H1 (cell line): ENCODE measurements at regions not wholly inside any gene's neighbourhood (a gene's known extent, or its start where the extent isn't known, plus 50 kb on each side); places are given as distances from the start of the nearest gene placed in this dataset.

Experiments
- CBX5 ChIP-seq: fragments of 300-800, 300-1000 bp; sonication (generic); IDR thresholded peaks from 2 replicates; pipeline ENCODE4 v1.7.1; 2016; ENCODE audit warnings: antibody characterized with exemption, low read length, low read depth
- CREB1 ChIP-seq: IDR thresholded peaks from 2 replicates; pipeline ENCODE4 v1.6.1; 2012; ENCODE audit warnings: inconsistent platforms
- CTCF ChIP-seq, 3 experiments: IDR thresholded peaks; 1 replicate in 2 of 3; 2 replicates in 1 of 3; pipeline versions ENCODE4 v1.5.1 to v1.6.1; 2011; ENCODE audit warnings: low read length in 3 of 3, mild to moderate bottlenecking in 3 of 3, inconsistent platforms in 2 of 3, low read depth in 1 of 3, moderate library complexity in 1 of 3; ENCODE audit not compliant: insufficient read depth in 1 of 3; ENCODE audit errors: control extremely low read depth in 1 of 3
- EGR1 ChIP-seq: IDR thresholded peaks from 2 replicates; pipeline ENCODE4 v1.6.1; 2011; ENCODE audit warnings: low read depth, low read length, borderline replicate concordance
- KDM1A ChIP-seq: fragments of 200-600, 300-600 bp; sonication (generic); IDR thresholded peaks from 2 replicates; pipeline ENCODE4 v1.7.1; 2016; ENCODE audit warnings: mild to moderate bottlenecking, low read length, borderline replicate concordance
- MAX ChIP-seq: IDR thresholded peaks from 2 replicates; pipeline ENCODE4 v1.6.1; 2012; ENCODE audit warnings: inconsistent platforms
- NANOG ChIP-seq: IDR thresholded peaks from 2 replicates; pipeline ENCODE4 v1.6.1; 2011; ENCODE audit warnings: low read length, low read depth, mild to moderate bottlenecking, inconsistent platforms; ENCODE audit not compliant: insufficient read depth, poor library complexity, severe bottlenecking
- POLR2AphosphoS5 ChIP-seq: IDR thresholded peaks from 2 replicates; pipeline ENCODE4 v1.6.1; 2011; ENCODE audit warnings: low read depth, low read length
- SIRT6 ChIP-seq: IDR thresholded peaks from one replicate; pipeline ENCODE4 v1.7.1; 2012; ENCODE audit warnings: low read length, inconsistent platforms
- SIX5 ChIP-seq: IDR thresholded peaks from 2 replicates; pipeline ENCODE4 v1.6.1; 2011; ENCODE audit warnings: mild to moderate bottlenecking, low read depth, low read length
- SP4 ChIP-seq: IDR thresholded peaks from 2 replicates; pipeline ENCODE4 v1.6.1; 2012; ENCODE audit warnings: low read length, inconsistent platforms
- TBP ChIP-seq: IDR thresholded peaks from 2 replicates; pipeline ENCODE4 v1.6.1; 2011; ENCODE audit warnings: low read depth, low read length, improper control_type of control experiment
- TEAD4 ChIP-seq: IDR thresholded peaks from 2 replicates; pipeline ENCODE4 v1.6.1; 2012; ENCODE audit warnings: low read depth, low read length, inconsistent platforms, mixed read lengths
- TF ChIP-seq, protein P1 (sequence below): IDR thresholded peaks from 2 replicates; pipeline ENCODE4 v1.6.1; 2011; ENCODE audit warnings: low read length, improper control_type of control experiment

GRCh38 chr3:128555098-128555825, 62.3 kb upstream of the GATA2 start (continued):
- TF ChIP-seq NANOG (no peak), SIRT6 (no peak), CTCF (IDR thresholded peaks at IDR 0.05; ENCODE audit: control extremely low read depth in 1 of 3, insufficient read depth in 1 of 3, low read depth in 1 of 3, low read length in 3 of 3) (no peak), CBX5 (no peak), SP4 (no peak), EGR1 (no peak), TEAD4 (0 out of 2 replicates have a peak, but pooled peaks have one; percentile 29), TBP (no peak), SIX5 (no peak), MAX (no peak), POLR2AphosphoS5 (no peak), CREB1 (no peak), KDM1A (no peak)
- TF ChIP-seq, protein P1, sequence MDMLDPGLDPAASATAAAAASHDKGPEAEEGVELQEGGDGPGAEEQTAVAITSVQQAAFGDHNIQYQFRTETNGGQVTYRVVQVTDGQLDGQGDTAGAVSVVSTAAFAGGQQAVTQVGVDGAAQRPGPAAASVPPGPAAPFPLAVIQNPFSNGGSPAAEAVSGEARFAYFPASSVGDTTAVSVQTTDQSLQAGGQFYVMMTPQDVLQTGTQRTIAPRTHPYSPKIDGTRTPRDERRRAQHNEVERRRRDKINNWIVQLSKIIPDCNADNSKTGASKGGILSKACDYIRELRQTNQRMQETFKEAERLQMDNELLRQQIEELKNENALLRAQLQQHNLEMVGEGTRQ = no peak
